ENCODE measurements at regions not wholly inside any gene's neighbourhood (a gene's known extent, or its start where the extent isn't known, plus 50 kb on each side); places are given as distances from the start of the nearest gene placed in this dataset.

DNA sequence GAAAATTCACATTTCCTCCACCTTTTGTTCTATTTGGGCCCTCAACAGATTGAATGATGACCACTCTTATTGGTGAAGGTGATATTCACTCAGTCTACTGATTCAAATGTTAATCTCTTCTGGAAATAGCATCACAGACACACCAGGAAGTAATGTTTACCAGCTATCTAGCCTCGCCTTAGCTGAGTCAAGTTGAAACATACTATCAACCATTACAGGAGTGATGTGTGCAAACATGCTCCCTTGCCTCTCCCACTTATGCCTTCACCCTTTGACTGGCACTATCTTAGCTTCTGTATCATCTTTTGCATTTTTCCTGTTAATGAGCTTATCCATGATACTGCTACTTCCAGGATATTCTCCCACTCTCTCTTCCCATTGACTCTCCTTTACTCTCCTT is 191.9 kb downstream of the CENPW start:
- no peak overlapping the region for H3K4me3 Mint-ChIP-seq
- H3K9me3 Mint-ChIP-seq, result no peaks in the 10 kb centered on the region
- H3K79me2 ChIP-seq (ENCODE audit: insufficient read depth, low read length), result no peaks in the 10 kb centered on the region
- H2BK15ac ChIP-seq (ENCODE audit: low read depth, low read length), result no peak overlapping the region
- H2BK5ac ChIP-seq (ENCODE audit: insufficient read length, low read length), result no peak overlapping the region
- no peak overlapping the region for H2AFZ ChIP-seq (ENCODE audit: low read length)
- H3K9ac ChIP-seq (ENCODE audit: extremely low read depth, insufficient read length, low read length), result no peak overlapping the region
- no peak overlapping the region for H3K4me2 ChIP-seq (ENCODE audit: insufficient read depth, insufficient read length, low read length)
- H3K23me2 ChIP-seq (ENCODE audit: insufficient read length, low read depth, low read length, poor library complexity, severe bottlenecking), result no peaks in the 10 kb centered on the region
- H3K27ac Mint-ChIP-seq, result peak overlapping the region in 1 of 3 experiments; percentile 2; a peak in 1 of 7 replicates
- H3K27me3 Mint-ChIP-seq (ENCODE audit: low read depth), result no peaks in the 10 kb centered on the region
- no peak overlapping the region for H4K8ac ChIP-seq (replicated peaks; ENCODE audit: insufficient read length, low read depth, low read length)
- H3K79me1 ChIP-seq (ENCODE audit: insufficient read depth, low read depth, low read length, poor library complexity, severe bottlenecking), result no peaks in the 10 kb centered on the region
- no peak for DNase-seq
- no peaks in the 10 kb centered on the region for H4K20me1 ChIP-seq (ENCODE audit: control insufficient read depth, insufficient read depth, insufficient read length)
- no peak overlapping the region for H2BK12ac ChIP-seq (ENCODE audit: insufficient read length, low read depth, low read length)
- peaks cover 17 to 18% of the 10 kb centered on the region in 2 experiments for H3K4me1 Mint-ChIP-seq
- no peak overlapping the region for H3K27ac ChIP-seq (ENCODE audit: insufficient read length, low read depth, low read length)
- H3K36me3 Mint-ChIP-seq (ENCODE audit: insufficient read depth in 1 of 3, low read depth in 3 of 3), result no peaks in the 10 kb centered on the region
- no peak overlapping the region for H4K5ac ChIP-seq (ENCODE audit: insufficient read length, low read depth, low read length)
- H3K4me1 ChIP-seq (ENCODE audit: insufficient read depth, low read length), result no peaks in the 10 kb centered on the region; the same call in 1 of the 2 replicates
- H3T11ph ChIP-seq (ENCODE audit: low read length), result no peak overlapping the region
- H3K23ac ChIP-seq (ENCODE audit: insufficient read length, low read depth, low read length), result no peak overlapping the region
- H2BK120ac ChIP-seq (ENCODE audit: low read depth, low read length, poor library complexity, severe bottlenecking), result no peak overlapping the region
- H3K9me3 ChIP-seq (ENCODE audit: control insufficient read depth, low read depth, low read length), result no peaks in the 10 kb centered on the region
- H3K18ac ChIP-seq (ENCODE audit: insufficient read length, low read depth, low read length), result no peak overlapping the region
- H3K4ac ChIP-seq (ENCODE audit: low read depth, low read length), result no peak overlapping the region
- H2BK20ac ChIP-seq (ENCODE audit: low read depth, low read length, poor library complexity, severe bottlenecking), result no peak overlapping the region
- H3K14ac ChIP-seq (ENCODE audit: insufficient read depth, low read length), result no peak overlapping the region
- WGBS (ENCODE audit: extremely low coverage, insufficient read length, low lambda C conversion rate), result no CpG with 5 or more reads among the region's 1 CpG
- TF ChIP-seq, protein P1, sequence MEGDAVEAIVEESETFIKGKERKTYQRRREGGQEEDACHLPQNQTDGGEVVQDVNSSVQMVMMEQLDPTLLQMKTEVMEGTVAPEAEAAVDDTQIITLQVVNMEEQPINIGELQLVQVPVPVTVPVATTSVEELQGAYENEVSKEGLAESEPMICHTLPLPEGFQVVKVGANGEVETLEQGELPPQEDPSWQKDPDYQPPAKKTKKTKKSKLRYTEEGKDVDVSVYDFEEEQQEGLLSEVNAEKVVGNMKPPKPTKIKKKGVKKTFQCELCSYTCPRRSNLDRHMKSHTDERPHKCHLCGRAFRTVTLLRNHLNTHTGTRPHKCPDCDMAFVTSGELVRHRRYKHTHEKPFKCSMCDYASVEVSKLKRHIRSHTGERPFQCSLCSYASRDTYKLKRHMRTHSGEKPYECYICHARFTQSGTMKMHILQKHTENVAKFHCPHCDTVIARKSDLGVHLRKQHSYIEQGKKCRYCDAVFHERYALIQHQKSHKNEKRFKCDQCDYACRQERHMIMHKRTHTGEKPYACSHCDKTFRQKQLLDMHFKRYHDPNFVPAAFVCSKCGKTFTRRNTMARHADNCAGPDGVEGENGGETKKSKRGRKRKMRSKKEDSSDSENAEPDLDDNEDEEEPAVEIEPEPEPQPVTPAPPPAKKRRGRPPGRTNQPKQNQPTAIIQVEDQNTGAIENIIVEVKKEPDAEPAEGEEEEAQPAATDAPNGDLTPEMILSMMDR (conservative IDR thresholded peaks at IDR 0.05), result no peak
- no peak overlapping the region for H4K91ac ChIP-seq (ENCODE audit: insufficient read length, low read depth, low read length)
- H3K27me3 ChIP-seq (ENCODE audit: insufficient read depth, low read length), result no peaks in the 10 kb centered on the region
- no peak overlapping the region for H2AK5ac ChIP-seq (ENCODE audit: insufficient read length, low read length)
- no peak overlapping the region for H3K56ac ChIP-seq (ENCODE audit: insufficient read length, low read depth, low read length)

All from H9 (cell line).